OCI-LY7 (cell line): ENCODE measurements at regions not wholly inside any gene's neighbourhood (a gene's known extent, or its start where the extent isn't known, plus 50 kb on each side); places are given as distances from the start of the nearest gene placed in this dataset.

Experiments used
- BruUV-seq: library from RNA; stranded (reverse); fragments of 400-500 nt; replicated peaks from 2 replicates; lab custom pipeline; 2021; lab: Mats Ljungman, UMichigan
- CTCF ChIA-PET: fragments of 300-600 bp; sonication (Branson Sonifier 250); formaldehyde crosslinking; loops from one replicate; lab custom pipeline; 2022; ENCODE audit warnings: antibody characterized with exemption; ENCODE audit not compliant: unreplicated experiment; lab: Charles Lee
- POLR2A ChIA-PET: fragments of 300-600 bp; sonication (Branson Sonifier 250); formaldehyde crosslinking; loops from one replicate; lab custom pipeline; 2022; ENCODE audit warnings: antibody characterized with exemption; lab: Charles Lee
- DNase-seq: peaks from one replicate; pipeline ENCODE4 v3.0.0-alpha.2; 2015; ENCODE audit warnings: low spot score
- H2AFZ ChIP-seq: fragments of 200-600 bp; sonication (generic), shearing (Covaris generic); 2 replicates; pipeline ENCODE4 v1.6.1; 2014; ENCODE audit warnings: mild to moderate bottlenecking, antibody characterized with exemption, low read length, moderate library complexity
- H3K27ac ChIP-seq: fragments of 200-600 bp; sonication (generic); 2 replicates; pipeline ENCODE4 v1.5.1; 2014; ENCODE audit warnings: mixed run types, low read depth, mild to moderate bottlenecking, moderate library complexity, low read length, inconsistent platforms; ENCODE audit not compliant: poor library complexity, severe bottlenecking
- H3K36me3 ChIP-seq: fragments of 200-600 bp; sonication (generic); 2 replicates; pipeline ENCODE4 v1.6.1; 2014; ENCODE audit warnings: mild to moderate bottlenecking, antibody characterized with exemption, low read length, moderate library complexity, mixed read lengths; ENCODE audit not compliant: insufficient read depth
- H3K4me1 ChIP-seq: fragments of 200-600 bp; sonication (generic); 2 replicates; pipeline ENCODE4 v1.5.1; 2014; ENCODE audit warnings: mild to moderate bottlenecking, low read length; ENCODE audit not compliant: insufficient read depth, poor library complexity, severe bottlenecking
- H3K4me2 ChIP-seq: fragments of 200-600 bp; sonication (generic); 2 replicates; pipeline ENCODE4 v1.6.1; 2014; ENCODE audit warnings: mild to moderate bottlenecking, low read length
- H3K4me3 ChIP-seq: fragments of 200-600 bp; sonication (generic); 2 replicates; pipeline ENCODE4 v1.5.1; 2014; ENCODE audit warnings: mild to moderate bottlenecking, low read depth, low read length; ENCODE audit not compliant: poor library complexity, severe bottlenecking
- H3K79me2 ChIP-seq: fragments of 200-600 bp; sonication (generic); 2 replicates; pipeline ENCODE4 v1.6.1; 2016; ENCODE audit warnings: low read depth, mild to moderate bottlenecking, low read length, moderate library complexity, mixed read lengths; ENCODE audit not compliant: insufficient read depth
- H3K9me2 ChIP-seq: fragments of 200-600 bp; sonication (generic); 2 replicates; pipeline ENCODE4 v1.6.1; 2016; ENCODE audit warnings: mild to moderate bottlenecking, low read length, mixed read lengths; ENCODE audit not compliant: insufficient read depth
- H3K9me3 ChIP-seq: fragments of 200-600 bp; sonication (generic); 2 replicates; pipeline ENCODE4 v1.6.1; 2014; ENCODE audit warnings: mild to moderate bottlenecking, mixed run types, low read length, mixed read lengths
- H4K20me1 ChIP-seq: fragments of 200-600 bp; sonication (generic); 2 replicates; pipeline ENCODE4 v1.6.1; 2014; ENCODE audit warnings: mild to moderate bottlenecking, antibody characterized with exemption, low read length, moderate library complexity, mixed read lengths; ENCODE audit not compliant: insufficient read depth
- EZH2phosphoT487 ChIP-seq: fragments of 200-600 bp; sonication (generic); IDR thresholded peaks from 2 replicates; pipeline ENCODE4 v1.6.1; 2018; ENCODE audit warnings: low read depth, borderline replicate concordance, mild to moderate bottlenecking, mixed run types, antibody characterized with exemption, low read length, moderate library complexity, mixed read lengths
- intact Hi-C: fragments of 100-400 bp; cut with micrococcal nuclease; formaldehyde crosslinking; loops from one replicate; pipeline ENCODE4 v1.10.0; 2022; ENCODE audit not compliant: unreplicated experiment
- TF ChIP-seq, protein P1 (sequence below): fragments of 200-600 bp; sonication (generic); conservative IDR thresholded peaks from 2 replicates; pipeline ENCODE4 v1.5.1; 2014; ENCODE audit warnings: mild to moderate bottlenecking, antibody characterized with exemption, low read length, moderate library complexity, mixed read lengths

DNA sequence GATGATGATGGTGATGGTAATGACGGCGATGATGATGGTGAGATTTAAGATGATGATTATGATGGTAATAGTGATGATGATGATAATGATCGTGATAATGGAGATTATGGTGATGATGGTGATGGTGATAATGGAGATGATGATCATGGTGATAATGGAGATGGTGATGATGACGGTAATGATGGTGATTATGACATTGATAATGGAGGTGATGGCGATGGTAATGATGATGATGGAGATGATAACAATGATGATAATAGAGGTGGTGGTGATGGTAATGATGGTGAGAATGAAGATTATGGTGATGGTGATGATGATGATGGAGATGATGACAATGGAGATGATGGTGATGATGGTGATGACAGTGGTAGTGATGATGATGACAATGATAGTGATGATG lies 69.7 kb downstream of the MED10 start:
- CTCF ChIA-PET = no interaction called here
- Histone ChIP-seq H2AFZ (no peak overlapping the region), H3K4me2 (no peak overlapping the region), H3K36me3 (no peaks in the 10 kb centered on the region), H3K9me3 (no peaks in the 10 kb centered on the region), H3K27ac (no peak overlapping the region), H3K9me2 (no peaks in the 10 kb centered on the region), H3K4me1 (no peaks in the 10 kb centered on the region), H3K4me3 (no peak overlapping the region), H3K79me2 (no peaks in the 10 kb centered on the region), H4K20me1 (no peaks in the 10 kb centered on the region)
- TF ChIP-seq, protein P1, sequence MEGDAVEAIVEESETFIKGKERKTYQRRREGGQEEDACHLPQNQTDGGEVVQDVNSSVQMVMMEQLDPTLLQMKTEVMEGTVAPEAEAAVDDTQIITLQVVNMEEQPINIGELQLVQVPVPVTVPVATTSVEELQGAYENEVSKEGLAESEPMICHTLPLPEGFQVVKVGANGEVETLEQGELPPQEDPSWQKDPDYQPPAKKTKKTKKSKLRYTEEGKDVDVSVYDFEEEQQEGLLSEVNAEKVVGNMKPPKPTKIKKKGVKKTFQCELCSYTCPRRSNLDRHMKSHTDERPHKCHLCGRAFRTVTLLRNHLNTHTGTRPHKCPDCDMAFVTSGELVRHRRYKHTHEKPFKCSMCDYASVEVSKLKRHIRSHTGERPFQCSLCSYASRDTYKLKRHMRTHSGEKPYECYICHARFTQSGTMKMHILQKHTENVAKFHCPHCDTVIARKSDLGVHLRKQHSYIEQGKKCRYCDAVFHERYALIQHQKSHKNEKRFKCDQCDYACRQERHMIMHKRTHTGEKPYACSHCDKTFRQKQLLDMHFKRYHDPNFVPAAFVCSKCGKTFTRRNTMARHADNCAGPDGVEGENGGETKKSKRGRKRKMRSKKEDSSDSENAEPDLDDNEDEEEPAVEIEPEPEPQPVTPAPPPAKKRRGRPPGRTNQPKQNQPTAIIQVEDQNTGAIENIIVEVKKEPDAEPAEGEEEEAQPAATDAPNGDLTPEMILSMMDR = no peak
- no peak for TF ChIP-seq EZH2phosphoT487
- BruUV-seq = no TSS peak
- intact Hi-C loops = loop anchor here (2.0 kb wide), 1 partner anchor 58 kb away; no protein-coding TSS in a partner anchor
- POLR2A ChIA-PET = interaction anchor here (0.6 to 1.5 kb wide), 2 partner anchors 115 to 1107 kb away, joined by 4 read pairs; no protein-coding TSS in a partner anchor
- no peak for DNase-seq

- TF ChIP-seq, protein P1 = no peak
- TF ChIP-seq EZH2phosphoT487 = no peak
- ChIA-PET POLR2A (no interaction called here), CTCF (no interaction called here)
- H3K79me2 ChIP-seq = no peaks in the 10 kb centered on the region
- no peak overlapping the region for H2AFZ ChIP-seq
- DNase-seq = no peak
- H4K20me1 ChIP-seq = no peaks in the 10 kb centered on the region
- intact Hi-C loops = no loop called here
- H3K4me1 ChIP-seq = no peaks in the 10 kb centered on the region
- H3K9me3 ChIP-seq = no peaks in the 10 kb centered on the region
- H3K4me3 ChIP-seq = no peak overlapping the region
- H3K27ac ChIP-seq = no peak overlapping the region
- no TSS peak for BruUV-seq
- H3K4me2 ChIP-seq = no peak overlapping the region
- no peaks in the 10 kb centered on the region for H3K9me2 ChIP-seq
- H3K36me3 ChIP-seq = no peaks in the 10 kb centered on the region
Measured at GRCh38 chr5:6307304-6307703, 71.0 kb downstream of the MED10 start.

GRCh38 chr5:6305853-6306252 lies 72.5 kb downstream of the MED10 start:
- Histone ChIP-seq H3K9me2 (no peaks in the 10 kb centered on the region), H4K20me1 (no peaks in the 10 kb centered on the region), H3K27ac (no peak overlapping the region), H3K4me1 (no peaks in the 10 kb centered on the region), H3K9me3 (no peaks in the 10 kb centered on the region), H3K4me2 (no peak overlapping the region), H3K4me3 (no peak overlapping the region), H3K79me2 (no peaks in the 10 kb centered on the region), H2AFZ (no peak overlapping the region), H3K36me3 (no peaks in the 10 kb centered on the region)
- BruUV-seq = no TSS peak
- ChIA-PET POLR2A (no interaction called here), CTCF (no interaction called here)
- no peak for TF ChIP-seq EZH2phosphoT487
- TF ChIP-seq, protein P1 = no peak
- intact Hi-C loops = no loop called here
- DNase-seq = no peak
